Common myeloid progenitor, CD34-positive (primary cell): ENCODE measurements at regions not wholly inside any gene's neighbourhood (a gene's known extent, or its start where the extent isn't known, plus 50 kb on each side); places are given as distances from the start of the nearest gene placed in this dataset.
A peak's percentile ranks its signal among the peaks of the same experiment; 100 is the strongest.

Experiments used
- CTCF ChIA-PET: fragments of 350-600 bp; sonication (Branson Sonifier 250); formaldehyde crosslinking; loops from one replicate; lab custom pipeline; 2021; ENCODE audit warnings: antibody characterized with exemption; lab: Charles Lee
- POLR2A ChIA-PET: fragments of 350-600 bp; sonication (Branson Sonifier 250); formaldehyde crosslinking; loops from one replicate; lab custom pipeline; 2021; ENCODE audit warnings: antibody characterized with exemption; lab: Charles Lee
- DNase-seq, 3 donors: peaks; one replicate each; pipeline versions ENCODE4 v3.0.0 to v3.0.0-alpha.2; 2013
- H3K27ac ChIP-seq, 2 experiments: 1 replicate in 1 of 2; 2 replicates in 1 of 2; pipeline ENCODE4 v1.7.0; 2013; ENCODE audit warnings: inconsistent platforms in 2 of 2, low read length in 2 of 2, mild to moderate bottlenecking in 2 of 2, low read depth in 1 of 2, moderate library complexity in 1 of 2; ENCODE audit not compliant: severe bottlenecking in 2 of 2, insufficient read depth in 1 of 2, poor library complexity in 1 of 2
- H3K27me3 ChIP-seq, 5 experiments: replicated peaks in 2 of 5; 1 replicate in 3 of 5; 2 replicates in 2 of 5; pipeline versions ENCODE4 v1.6.1 to v1.7.0; 2013; ENCODE audit warnings: low read length in 4 of 5, mild to moderate bottlenecking in 2 of 5, moderate library complexity in 2 of 5, inconsistent platforms in 1 of 5; ENCODE audit not compliant: insufficient read depth in 5 of 5, control insufficient read depth in 4 of 5
- H3K36me3 ChIP-seq, 4 experiments: 1 replicate in 2 of 4; 2 replicates in 2 of 4; pipeline versions ENCODE4 v1.6.1 to v1.7.0; 2013; ENCODE audit warnings: low read length in 3 of 4, control low read depth in 1 of 4, mild to moderate bottlenecking in 1 of 4; ENCODE audit not compliant: control insufficient read depth in 4 of 4, insufficient read depth in 4 of 4
- H3K4me1 ChIP-seq, 4 experiments: 1 replicate in 3 of 4; 2 replicates in 1 of 4; pipeline versions ENCODE4 v1.6.1 to v1.7.1; 2013; ENCODE audit warnings: low read length in 3 of 4, mild to moderate bottlenecking in 3 of 4, control low read depth in 1 of 4, inconsistent platforms in 1 of 4, moderate library complexity in 1 of 4; ENCODE audit not compliant: control insufficient read depth in 4 of 4, insufficient read depth in 4 of 4; ENCODE audit errors: control extremely low read depth in 1 of 4
- H3K4me3 ChIP-seq, 7 experiments: 1 replicate in 4 of 7; 2 replicates in 3 of 7; pipeline versions ENCODE4 v1.5.1 to v1.7.0; 2013; ENCODE audit warnings: mild to moderate bottlenecking in 7 of 7, low read length in 6 of 7, moderate library complexity in 6 of 7, inconsistent platforms in 2 of 7, low read depth in 2 of 7, control low read depth in 1 of 7; ENCODE audit not compliant: insufficient read depth in 4 of 7, control insufficient read depth in 1 of 7; ENCODE audit errors: extremely low read depth in 1 of 7
- H3K9me3 ChIP-seq, 5 experiments: 1 replicate in 4 of 5; 2 replicates in 1 of 5; pipeline versions ENCODE4 v1.6.1 to v1.7.1; 2013; ENCODE audit warnings: low read length in 4 of 5, mild to moderate bottlenecking in 2 of 5, inconsistent platforms in 1 of 5, low read depth in 1 of 5, moderate library complexity in 1 of 5; ENCODE audit not compliant: control insufficient read depth in 4 of 5, insufficient read depth in 2 of 5; ENCODE audit errors: control extremely low read depth in 1 of 5
- WGBS: methylation state at CpG from one replicate; pipeline ENCODE4 v1.1.5; 2013; ENCODE audit not compliant: insufficient coverage; 5-methylcytosine and 5-hydroxymethylcytosine counted together

DNA sequence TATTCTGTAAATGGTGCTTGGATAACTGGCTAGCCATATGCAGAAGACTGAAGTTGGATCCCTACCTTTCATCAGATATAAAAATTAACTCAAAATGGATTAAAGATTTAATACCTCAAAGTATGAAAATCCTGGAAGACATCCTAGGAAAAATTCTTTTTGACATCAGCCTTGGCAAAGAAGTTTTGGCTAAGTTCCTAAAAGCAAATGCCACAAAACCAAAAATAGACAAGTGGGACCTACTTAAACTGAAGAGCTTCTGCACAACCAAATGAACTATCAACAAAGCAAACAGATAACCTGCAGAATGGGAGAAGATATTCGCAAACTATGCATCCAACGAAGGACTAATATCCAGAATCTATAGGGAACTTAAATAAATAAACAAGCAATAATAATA is 60.3 kb upstream of the RIPPLY2 start:
- DNase-seq, result no peak
- Histone ChIP-seq H3K27ac (no peak overlapping the region), H3K9me3 (peaks cover 0 to 2% (median 0%) of the 10 kb centered on the region in 5 experiments), H3K27me3 (no peaks in the 10 kb centered on the region), H3K4me1 (no peaks in the 10 kb centered on the region), H3K4me3 (no peak overlapping the region), H3K36me3 (no peaks in the 10 kb centered on the region)
- ChIA-PET CTCF (no interaction called here), POLR2A (no interaction called here)
- no CpG with 5 or more reads among the region's 2 CpGs for WGBS

- Histone ChIP-seq H3K36me3 (no peaks in the 10 kb centered on the region), H3K27me3 (no peaks in the 10 kb centered on the region), H3K4me3 (no peak overlapping the region), H3K27ac (no peak overlapping the region), H3K9me3 (no peaks in the 10 kb centered on the region), H3K4me1 (no peaks in the 10 kb centered on the region)
- POLR2A ChIA-PET, result no interaction called here
- CTCF ChIA-PET, result no interaction called here
- WGBS, result 83% methylated on average over 2 of the region's 3 CpGs
- DNase-seq, result no peak
Observed at GRCh38 chr6:83781506-83781905, 71.7 kb upstream of the RIPPLY2 start.

GRCh38 chr6:83770910-83771309 is 62.0 kb upstream of the SNAP91 start:
- CTCF ChIA-PET, result no interaction called here
- Histone ChIP-seq H3K4me3 (no peak overlapping the region), H3K4me1 (no peaks in the 10 kb centered on the region), H3K9me3 (peaks cover 0 to 4% (median 0%) of the 10 kb centered on the region in 5 experiments), H3K27me3 (peaks cover 0 to 1% (median 0%) of the 10 kb centered on the region in 5 experiments), H3K27ac (no peak overlapping the region), H3K36me3 (no peaks in the 10 kb centered on the region)
- POLR2A ChIA-PET, result no interaction called here
- peak in 2 of 3 donors; percentile 17 to 25 for DNase-seq

DNA sequence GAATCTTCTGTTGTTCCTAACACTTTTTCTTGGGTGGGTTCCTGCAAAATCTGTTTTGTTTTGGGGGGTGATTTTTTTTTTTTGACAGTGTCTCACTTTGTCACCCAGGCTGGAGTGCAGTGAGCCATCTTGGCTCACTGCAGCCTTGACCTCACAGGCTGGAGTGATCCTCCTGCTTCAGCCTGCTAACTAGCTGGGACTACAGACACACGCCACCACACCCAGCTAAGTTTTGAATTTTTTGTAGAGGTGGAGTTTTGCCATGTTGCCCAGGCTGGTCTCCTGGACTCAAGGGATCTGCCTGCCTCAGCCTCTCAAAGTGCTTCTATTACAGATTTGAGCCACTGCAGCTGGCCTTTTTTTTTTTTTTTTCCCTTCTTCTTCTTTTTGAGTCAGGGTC is 60.5 kb upstream of the SNAP91 start:
- H3K27me3 ChIP-seq, result peaks cover 0 to 1% (median 0%) of the 10 kb centered on the region in 5 experiments
- no peaks in the 10 kb centered on the region for H3K4me1 ChIP-seq
- no peak for DNase-seq
- H3K9me3 ChIP-seq, result peaks cover 0 to under 1% (median 0%) of the 10 kb centered on the region in 5 experiments
- ChIA-PET CTCF (no interaction called here), POLR2A (no interaction called here)
- no peak overlapping the region for H3K4me3 ChIP-seq
- no peak overlapping the region for H3K27ac ChIP-seq
- WGBS, result no CpG with 5 or more reads among the region's 1 CpG
- H3K36me3 ChIP-seq, result no peaks in the 10 kb centered on the region

- Histone ChIP-seq H3K9me3 (no peaks in the 10 kb centered on the region), H3K4me1 (no peaks in the 10 kb centered on the region), H3K27ac (no peak overlapping the region), H3K27me3 (peaks cover 0 to 1% (median 0%) of the 10 kb centered on the region in 5 experiments), H3K4me3 (no peak overlapping the region), H3K36me3 (no peaks in the 10 kb centered on the region)
- ChIA-PET CTCF (no interaction called here), POLR2A (no interaction called here)
- 100% methylated on average over 2 of the region's 4 CpGs for WGBS
- DNase-seq, result no peak
Observed at GRCh38 chr6:83767033-83767432, 58.1 kb upstream of the SNAP91 start.
